ENCODE measurements at regions not wholly inside any gene's neighbourhood (a gene's known extent, or its start where the extent isn't known, plus 50 kb on each side); places are given as distances from the start of the nearest gene placed in this dataset.

DNA sequence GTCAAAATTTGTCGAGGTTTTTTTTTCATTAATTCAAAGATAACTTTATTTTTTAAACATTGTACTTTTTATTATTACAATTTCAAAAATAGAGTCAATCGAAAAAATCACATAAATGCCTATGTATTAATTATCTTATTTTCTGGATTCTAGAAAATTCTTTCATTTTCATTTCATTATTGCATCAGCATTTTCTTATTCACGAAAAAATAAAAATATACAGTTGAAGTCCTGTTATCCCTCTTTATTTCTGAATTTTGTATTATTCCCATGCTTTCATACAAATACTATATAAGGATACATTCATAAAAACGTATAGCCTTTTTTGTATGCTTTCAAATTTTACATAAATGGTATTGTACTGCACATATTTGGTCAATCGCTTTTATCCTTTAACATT, 681.0 kb upstream of the USP24 start:
- Histone ChIP-seq H3K4me3 (no peak overlapping the region), H3K4me1 (peaks cover 10% of the 10 kb centered on the region; the same call in 2 of the 3 replicates), H3K27ac (no peak overlapping the region), H3K4me2 (no peak overlapping the region), H3K9me3 (peaks cover 12% of the 10 kb centered on the region; the same call in 1 of the 3 replicates)
- no peak for ATAC-seq
- no peak for DNase-seq (ENCODE audit: low read depth in 1 of 2, low spot score in 1 of 2)
- no peak for TF ChIP-seq ZFP36 (IDR thresholded peaks at IDR 0.05; ENCODE audit: borderline replicate concordance, partially characterized antibody)
- TF ChIP-seq, protein P1, sequence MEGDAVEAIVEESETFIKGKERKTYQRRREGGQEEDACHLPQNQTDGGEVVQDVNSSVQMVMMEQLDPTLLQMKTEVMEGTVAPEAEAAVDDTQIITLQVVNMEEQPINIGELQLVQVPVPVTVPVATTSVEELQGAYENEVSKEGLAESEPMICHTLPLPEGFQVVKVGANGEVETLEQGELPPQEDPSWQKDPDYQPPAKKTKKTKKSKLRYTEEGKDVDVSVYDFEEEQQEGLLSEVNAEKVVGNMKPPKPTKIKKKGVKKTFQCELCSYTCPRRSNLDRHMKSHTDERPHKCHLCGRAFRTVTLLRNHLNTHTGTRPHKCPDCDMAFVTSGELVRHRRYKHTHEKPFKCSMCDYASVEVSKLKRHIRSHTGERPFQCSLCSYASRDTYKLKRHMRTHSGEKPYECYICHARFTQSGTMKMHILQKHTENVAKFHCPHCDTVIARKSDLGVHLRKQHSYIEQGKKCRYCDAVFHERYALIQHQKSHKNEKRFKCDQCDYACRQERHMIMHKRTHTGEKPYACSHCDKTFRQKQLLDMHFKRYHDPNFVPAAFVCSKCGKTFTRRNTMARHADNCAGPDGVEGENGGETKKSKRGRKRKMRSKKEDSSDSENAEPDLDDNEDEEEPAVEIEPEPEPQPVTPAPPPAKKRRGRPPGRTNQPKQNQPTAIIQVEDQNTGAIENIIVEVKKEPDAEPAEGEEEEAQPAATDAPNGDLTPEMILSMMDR (IDR thresholded peaks at IDR 0.05): no peak
- no peak for TF ChIP-seq CBX2 (IDR thresholded peaks at IDR 0.05; ENCODE audit: borderline replicate concordance, low read depth)
- TF ChIP-seq, protein P2, sequence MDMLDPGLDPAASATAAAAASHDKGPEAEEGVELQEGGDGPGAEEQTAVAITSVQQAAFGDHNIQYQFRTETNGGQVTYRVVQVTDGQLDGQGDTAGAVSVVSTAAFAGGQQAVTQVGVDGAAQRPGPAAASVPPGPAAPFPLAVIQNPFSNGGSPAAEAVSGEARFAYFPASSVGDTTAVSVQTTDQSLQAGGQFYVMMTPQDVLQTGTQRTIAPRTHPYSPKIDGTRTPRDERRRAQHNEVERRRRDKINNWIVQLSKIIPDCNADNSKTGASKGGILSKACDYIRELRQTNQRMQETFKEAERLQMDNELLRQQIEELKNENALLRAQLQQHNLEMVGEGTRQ (IDR thresholded peaks at IDR 0.05): no peak
- TF ChIP-seq EHMT2 (IDR thresholded peaks at IDR 0.05; ENCODE audit: low read depth): no peak
- TF ChIP-seq HOXB5 (CRISPR knock-in tag; IDR thresholded peaks at IDR 0.05): no peak
- no peak for TF ChIP-seq RAD21 (conservative IDR thresholded peaks at IDR 0.05 in 1 of 2, IDR thresholded peaks at IDR 0.05 in 1 of 2)
- TF ChIP-seq SREBF2 (IDR thresholded peaks at IDR 0.05): no peak
- TF ChIP-seq HOXB13 (CRISPR knock-in tag; IDR thresholded peaks at IDR 0.05; ENCODE audit: low read depth): no peak
- no peak for TF ChIP-seq TFCP2L1 (CRISPR knock-in tag; IDR thresholded peaks at IDR 0.05)
- TF ChIP-seq, protein P3, sequence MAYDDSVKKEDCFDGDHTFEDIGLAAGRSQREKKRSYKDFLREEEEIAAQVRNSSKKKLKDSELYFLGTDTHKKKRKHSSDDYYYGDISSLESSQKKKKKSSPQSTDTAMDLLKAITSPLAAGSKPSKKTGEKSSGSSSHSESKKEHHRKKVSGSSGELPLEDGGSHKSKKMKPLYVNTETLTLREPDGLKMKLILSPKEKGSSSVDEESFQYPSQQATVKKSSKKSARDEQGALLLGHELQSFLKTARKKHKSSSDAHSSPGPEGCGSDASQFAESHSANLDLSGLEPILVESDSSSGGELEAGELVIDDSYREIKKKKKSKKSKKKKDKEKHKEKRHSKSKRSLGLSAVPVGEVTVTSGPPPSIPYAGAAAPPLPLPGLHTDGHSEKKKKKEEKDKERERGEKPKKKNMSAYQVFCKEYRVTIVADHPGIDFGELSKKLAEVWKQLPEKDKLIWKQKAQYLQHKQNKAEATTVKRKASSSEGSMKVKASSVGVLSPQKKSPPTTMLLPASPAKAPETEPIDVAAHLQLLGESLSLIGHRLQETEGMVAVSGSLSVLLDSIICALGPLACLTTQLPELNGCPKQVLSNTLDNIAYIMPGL (CRISPR knock-in tag; IDR thresholded peaks at IDR 0.05; ENCODE audit: borderline replicate concordance): no peak
- no peak for TF ChIP-seq ZC3H11A (IDR thresholded peaks at IDR 0.05)
- TF ChIP-seq PHF8 (IDR thresholded peaks at IDR 0.05; ENCODE audit: borderline replicate concordance, low read depth): no peak
- TF ChIP-seq, protein P4, sequence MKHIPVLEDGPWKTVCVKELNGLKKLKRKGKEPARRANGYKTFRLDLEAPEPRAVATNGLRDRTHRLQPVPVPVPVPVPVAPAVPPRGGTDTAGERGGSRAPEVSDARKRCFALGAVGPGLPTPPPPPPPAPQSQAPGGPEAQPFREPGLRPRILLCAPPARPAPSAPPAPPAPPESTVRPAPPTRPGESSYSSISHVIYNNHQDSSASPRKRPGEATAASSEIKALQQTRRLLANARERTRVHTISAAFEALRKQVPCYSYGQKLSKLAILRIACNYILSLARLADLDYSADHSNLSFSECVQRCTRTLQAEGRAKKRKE (CRISPR knock-in tag; IDR thresholded peaks at IDR 0.05; ENCODE audit: low read depth): no peak
- TF ChIP-seq, protein P5, sequence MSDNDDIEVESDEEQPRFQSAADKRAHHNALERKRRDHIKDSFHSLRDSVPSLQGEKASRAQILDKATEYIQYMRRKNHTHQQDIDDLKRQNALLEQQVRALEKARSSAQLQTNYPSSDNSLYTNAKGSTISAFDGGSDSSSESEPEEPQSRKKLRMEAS (IDR thresholded peaks at IDR 0.05): no peak
- TF ChIP-seq MYC (IDR thresholded peaks at IDR 0.05; ENCODE audit: borderline replicate concordance, low read length): no peak
- CTCF ChIA-PET: no interaction called here
- WGBS (ENCODE audit: missing lambda C conversion rate): 74% methylated on average over 5 of the region's 5 CpGs
- POLR2A ChIA-PET: no interaction called here
- no peak for FAIRE-seq

DNA sequence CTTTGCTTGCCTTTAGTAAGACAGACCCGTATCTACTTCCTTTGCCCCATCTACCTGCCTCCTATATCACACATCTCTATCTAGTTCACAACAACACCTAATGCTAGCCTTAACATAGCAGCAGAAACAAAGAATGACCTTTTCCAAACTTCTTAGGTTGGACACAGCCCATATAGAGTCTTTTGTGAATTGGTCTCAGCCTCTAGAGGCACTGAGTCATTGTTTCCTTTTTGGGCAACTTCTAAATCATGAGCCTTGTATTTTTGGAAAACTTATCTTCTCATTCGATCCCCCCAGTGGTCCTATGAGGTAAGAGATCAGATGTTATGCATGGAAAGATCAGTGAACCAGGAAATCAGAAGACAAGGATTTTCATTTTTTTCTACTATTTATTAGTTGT, 679.4 kb upstream of the USP24 start:
- Histone ChIP-seq H3K9me3 (peaks cover 12% of the 10 kb centered on the region; the same call in 1 of the 3 replicates), H3K4me2 (no peak overlapping the region), H3K4me1 (peaks cover 10% of the 10 kb centered on the region; the same call in 2 of the 3 replicates), H3K4me3 (no peak overlapping the region), H3K27ac (no peak overlapping the region)
- peak in 1 of 2 experiments; percentile 14 for DNase-seq (ENCODE audit: low read depth in 1 of 2, low spot score in 1 of 2)
- ChIA-PET CTCF (interaction anchor here (0.6 kb wide), 1 partner anchor 8 kb away, joined by 3 read pairs; no protein-coding TSS in a partner anchor), POLR2A (no interaction called here)
- no peak for FAIRE-seq
- no peak for ATAC-seq
- TF ChIP-seq, protein P2 (IDR thresholded peaks at IDR 0.05): no peak
- no peak for TF ChIP-seq POLR2A (IDR thresholded peaks at IDR 0.05; ENCODE audit: low read length)
- no peak for TF ChIP-seq ZC3H11A (IDR thresholded peaks at IDR 0.05)
- no peak for TF ChIP-seq MAZ (IDR thresholded peaks at IDR 0.05; ENCODE audit: borderline replicate concordance, low read depth, low read length)
- no peak for TF ChIP-seq FOXS1 (CRISPR knock-in tag; IDR thresholded peaks at IDR 0.05)
- TF ChIP-seq MAFK (IDR thresholded peaks at IDR 0.05; ENCODE audit: partially characterized antibody): no peak
- no peak for TF ChIP-seq RNF2 (IDR thresholded peaks at IDR 0.05; ENCODE audit: borderline replicate concordance, low read depth)
- WGBS (ENCODE audit: missing lambda C conversion rate): 76% methylated on average over 2 of the region's 2 CpGs
